SIG-M5 (cell line): ENCODE measurements at regions not wholly inside any gene's neighbourhood (a gene's known extent, or its start where the extent isn't known, plus 50 kb on each side); places are given as distances from the start of the nearest gene placed in this dataset.
"Not testable (repeated sequence)": the region's sequence is repeated elsewhere in the genome, so short reads cannot be mapped to it uniquely, and the experiment has no call there.

Experiments
- DNase-seq: peaks from one replicate; lab custom pipeline; 2025; lab: John Stamatoyannopoulos, UW

GRCh38 chr2:61626827-61627226, 88.7 kb upstream of the XPO1 start:
- DNase-seq: no peak

GRCh38 chr2:61623747-61624146, 85.6 kb upstream of the XPO1 start:
- DNase-seq: no peak

- DNase-seq: no peak
Observed at GRCh38 chr2:61620244-61621159, 82.3 kb upstream of the XPO1 start.

GRCh38 chr2:61619561-61619960, 81.4 kb upstream of the XPO1 start:
- DNase-seq: no peak

DNA sequence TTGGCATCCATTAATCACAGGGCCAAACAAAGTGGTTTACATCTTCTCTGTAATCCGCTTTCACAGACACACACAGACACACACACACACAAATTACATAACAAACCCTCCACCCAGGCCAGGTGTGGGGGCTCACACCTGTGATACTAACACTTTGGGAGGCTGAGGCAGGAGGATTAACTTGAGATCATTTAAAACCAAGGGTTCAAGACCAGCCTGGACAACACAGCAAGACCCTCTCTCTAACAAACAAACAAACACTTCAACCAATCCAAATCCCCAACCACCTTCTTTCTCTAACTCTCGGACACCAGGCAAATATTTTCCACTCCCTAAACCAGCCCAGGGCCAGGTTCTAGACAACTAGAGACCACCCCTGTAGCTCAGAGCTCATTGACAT, 79.5 kb upstream of the XPO1 start:
- no peak for DNase-seq

DNA sequence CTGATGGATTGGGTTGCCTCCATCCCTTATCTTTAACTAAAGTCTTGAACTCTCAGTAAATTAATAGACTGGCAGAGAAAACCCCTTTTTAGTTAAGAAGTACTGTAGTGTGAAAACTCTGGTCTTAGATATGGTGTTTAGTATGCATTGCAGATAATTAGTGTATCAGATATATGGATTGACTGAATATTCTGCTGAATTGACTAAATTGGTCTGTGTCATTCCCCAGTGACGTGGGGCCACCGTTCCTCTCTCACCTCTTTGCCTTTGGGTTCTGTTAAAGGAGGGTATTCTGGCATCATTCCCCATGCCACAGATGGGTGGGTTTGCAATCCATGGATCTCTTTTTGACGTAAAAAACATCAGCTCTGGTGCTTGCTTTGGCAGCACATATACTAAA, 67.1 kb upstream of the XPO1 start:
- DNase-seq: no peak

DNA sequence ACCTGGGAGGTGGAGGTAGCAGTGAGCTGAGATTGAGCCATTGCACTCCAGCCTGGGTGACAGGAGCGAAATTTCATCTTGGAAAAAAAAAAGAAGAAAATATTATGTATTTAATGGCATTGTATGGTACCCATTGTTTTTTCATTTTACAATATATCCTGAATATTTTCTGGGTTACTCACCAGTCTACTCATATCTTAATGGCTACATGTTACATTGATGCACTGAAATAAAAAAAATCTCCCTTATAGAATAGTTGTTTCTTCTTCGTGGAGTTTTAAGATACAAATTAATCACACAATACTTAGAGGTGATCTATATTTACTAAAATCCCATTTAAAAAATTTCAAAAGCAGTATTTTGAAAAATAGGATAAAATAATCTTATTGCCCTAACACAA, 66.3 kb upstream of the XPO1 start:
- DNase-seq: no peak

DNA sequence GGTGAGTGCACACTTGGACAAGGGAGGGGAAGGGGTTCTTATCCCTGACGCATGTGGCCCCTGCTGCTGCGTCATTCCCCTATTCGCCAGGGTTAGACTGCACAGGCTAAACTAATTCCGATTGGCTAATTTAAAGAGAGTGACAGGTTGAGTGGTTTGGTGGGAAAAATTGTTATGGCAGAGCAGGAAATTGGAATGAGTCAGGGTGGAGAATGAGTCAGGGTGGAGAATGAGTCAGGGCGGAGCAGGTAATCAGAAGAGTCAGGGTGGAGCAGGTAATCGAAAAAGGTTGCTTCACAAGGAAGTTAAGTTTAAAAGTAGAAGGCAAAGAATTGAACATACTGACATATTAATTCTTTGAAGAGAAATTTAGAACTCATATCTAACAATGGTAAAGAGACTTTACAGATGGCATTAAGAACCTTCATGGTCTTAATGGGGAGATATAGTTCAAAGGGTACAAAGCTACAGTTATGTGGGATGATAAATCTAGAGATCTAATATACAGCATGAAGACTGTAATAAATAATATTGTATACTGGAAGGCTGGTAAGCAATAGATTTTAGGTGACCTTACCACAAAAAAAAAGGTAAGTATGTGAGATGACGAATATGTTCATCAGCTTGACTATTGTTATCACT, 60.5 kb upstream of the XPO1 start:
- DNase-seq: not testable (repeated sequence)

- no peak for DNase-seq
Observed at GRCh38 chr2:61597300-61598289, 59.4 kb upstream of the XPO1 start.

DNA sequence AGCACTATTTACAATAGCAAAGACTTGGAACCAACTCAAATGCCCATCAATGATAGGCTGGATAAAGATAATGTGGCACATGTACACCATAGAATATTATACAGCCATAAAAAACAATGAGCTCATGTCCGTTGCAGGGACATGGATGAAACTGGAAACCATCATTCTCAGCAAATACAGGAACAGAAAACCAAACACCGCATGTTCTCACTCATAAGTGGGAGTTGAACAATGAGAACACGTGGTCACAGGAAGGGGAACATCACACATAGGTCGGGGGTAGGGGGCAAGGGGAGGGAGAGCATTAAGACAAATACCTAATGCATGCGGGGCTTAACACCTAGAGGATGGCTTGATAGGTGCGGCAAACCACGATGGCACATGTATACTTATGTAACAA, 56.0 kb upstream of the XPO1 start:
- DNase-seq: not testable (repeated sequence)

DNA sequence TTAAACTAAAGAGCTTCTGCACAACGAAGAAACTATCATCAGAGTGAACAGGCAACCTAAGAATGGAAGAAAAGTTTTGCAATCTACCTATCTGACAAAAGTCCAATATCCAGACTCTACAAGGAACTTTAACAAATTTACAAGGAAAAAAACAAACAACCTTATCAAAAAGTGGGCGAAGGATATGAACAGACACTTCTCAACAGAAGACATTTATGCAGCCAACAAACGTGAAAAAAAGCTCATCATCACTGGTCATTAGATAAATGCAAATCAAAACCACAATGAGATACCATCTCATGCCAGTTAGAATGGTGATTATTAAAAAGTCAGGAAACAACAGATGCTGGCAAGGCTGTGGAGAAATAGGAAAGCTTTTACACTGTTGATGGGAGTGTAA, 55.5 kb upstream of the XPO1 start:
- DNase-seq: not testable (repeated sequence)

- DNase-seq: no peak
Observed at GRCh38 chr2:61590214-61590613, 52.1 kb upstream of the XPO1 start.

- DNase-seq: no peak
Observed at GRCh38 chr2:61588566-61588965, 50.4 kb upstream of the XPO1 start.
